B cell (primary cell): ENCODE measurements at regions not wholly inside any gene's neighbourhood (a gene's known extent, or its start where the extent isn't known, plus 50 kb on each side); places are given as distances from the start of the nearest gene placed in this dataset.

Source experiments
- ATAC-seq: fragments of 200-7000 bp; cut with Tn5 transposase; one replicate; pipeline ENCODE4 v1.10.0; 2021; ENCODE audit warnings: low read depth, mild to moderate bottlenecking, moderate number of reproducible peaks, moderate library complexity
- CTCF ChIA-PET: fragments of 350-600 bp; sonication (Branson Sonifier 250); formaldehyde crosslinking; loops from one replicate; lab custom pipeline; 2021; ENCODE audit warnings: antibody characterized with exemption, inconsistent platforms; lab: Charles Lee
- POLR2A ChIA-PET: fragments of 350-600 bp; sonication (Branson Sonifier 250); formaldehyde crosslinking; loops from one replicate; lab custom pipeline; 2021; ENCODE audit warnings: antibody characterized with exemption; lab: Charles Lee
- DNase-seq: peaks from one replicate; pipeline ENCODE4 v3.0.0; 2013
- H2AFZ ChIP-seq: 2 replicates; pipeline ENCODE4 v1.6.1; 2012; ENCODE audit warnings: mild to moderate bottlenecking, low read depth, low read length; ENCODE audit not compliant: insufficient read depth, poor library complexity, severe bottlenecking
- H3K27ac ChIP-seq, 2 donors: 1 replicate in 1 of 2; 2 replicates in 1 of 2; pipeline ENCODE4 v1.5.1; 2012 to 2013; ENCODE audit warnings: low read length in 2 of 2, mild to moderate bottlenecking in 2 of 2, moderate library complexity in 1 of 2
- H3K27me3 ChIP-seq, 4 experiments: fragments of 200-600 bp in 1 of 4; sonication (generic) in 1 of 4; replicated peaks in 1 of 4; 1 replicate in 2 of 4; 2 replicates in 2 of 4; pipeline versions ENCODE4 v1.6.1 to v1.7.0; 2013 to 2016; ENCODE audit warnings: low read length in 3 of 4, mild to moderate bottlenecking in 2 of 4, mixed read lengths in 1 of 4, moderate library complexity in 1 of 4; ENCODE audit not compliant: insufficient read depth in 4 of 4, control insufficient read depth in 3 of 4; ENCODE audit errors: control extremely low read depth in 1 of 4
- H3K36me3 ChIP-seq, 2 experiments: replicated peaks in 1 of 2; 1 replicate in 1 of 2; 2 replicates in 1 of 2; pipeline versions ENCODE4 v1.6.1 to v1.7.1; 2013; ENCODE audit warnings: low read length in 1 of 2; ENCODE audit not compliant: insufficient read depth in 2 of 2, control insufficient read depth in 1 of 2; ENCODE audit errors: control extremely low read depth in 1 of 2, extremely low read depth in 1 of 2
- H3K4me1 ChIP-seq, 2 donors: fragments of 200-600 bp in 1 of 2; sonication (generic) in 1 of 2; 1 replicate in 1 of 2; 2 replicates in 1 of 2; pipeline versions ENCODE4 v1.5.1 to v1.6.1; 2013 to 2017; ENCODE audit warnings: low read length in 2 of 2; ENCODE audit not compliant: control insufficient read depth in 2 of 2, insufficient read depth in 2 of 2
- H3K4me2 ChIP-seq: replicated peaks from 2 replicates; pipeline ENCODE3; 2012; ENCODE audit warnings: mild to moderate bottlenecking, low read depth, low read length; ENCODE audit not compliant: poor library complexity, severe bottlenecking
- H3K4me3 ChIP-seq, 5 experiments: fragments of 200-600 bp in 1 of 5; sonication (generic) in 1 of 5; 1 replicate in 3 of 5; 2 replicates in 2 of 5; pipeline versions ENCODE4 v1.5.1 to v1.7.0; 2011 to 2016; ENCODE audit warnings: low read length in 4 of 5, mild to moderate bottlenecking in 4 of 5, low read depth in 2 of 5, control low read depth in 1 of 5, moderate library complexity in 1 of 5; ENCODE audit not compliant: insufficient read depth in 1 of 5; ENCODE audit errors: control extremely low read depth in 1 of 5, extremely low read depth in 1 of 5
- H3K79me2 ChIP-seq: fragments of 200-600 bp; sonication (generic); one replicate; pipeline ENCODE4 v1.6.0; 2016; ENCODE audit warnings: low read length; ENCODE audit not compliant: control insufficient read depth, insufficient read depth
- H3K9ac ChIP-seq: fragments of 200-600 bp; sonication (generic); 2 replicates; pipeline ENCODE4 v1.6.1; 2017; ENCODE audit warnings: mild to moderate bottlenecking, low read length, moderate library complexity
- H3K9me3 ChIP-seq, 3 donors: one replicate each; pipeline versions ENCODE4 v1.6.1 to v1.7.1; 2013; ENCODE audit warnings: low read length in 2 of 3; ENCODE audit not compliant: control insufficient read depth in 2 of 3, insufficient read depth in 1 of 3; ENCODE audit errors: control extremely low read depth in 1 of 3
- H4K20me1 ChIP-seq: 2 replicates; pipeline ENCODE4 v1.6.0; 2012; ENCODE audit warnings: mild to moderate bottlenecking, low read length; ENCODE audit not compliant: insufficient read depth, control insufficient read depth, poor library complexity, severe bottlenecking
- H3K27ac Mint-ChIP-seq: one replicate; pipeline ENCODE4 v1.8.0; 2021; ENCODE audit warnings: mixed read lengths
- H3K27me3 Mint-ChIP-seq: one replicate; pipeline ENCODE4 v1.8.0; 2021; ENCODE audit warnings: mixed read lengths
- H3K4me1 Mint-ChIP-seq: one replicate; pipeline ENCODE4 v1.8.0; 2021; ENCODE audit warnings: mixed read lengths
- H3K4me3 Mint-ChIP-seq: one replicate; pipeline ENCODE4 v1.8.0; 2021; ENCODE audit warnings: mixed read lengths
- H3K9me3 Mint-ChIP-seq: one replicate; pipeline ENCODE4 v1.8.0; 2022; ENCODE audit warnings: mixed read lengths; ENCODE audit not compliant: insufficient read depth
- EZH2 ChIP-seq: IDR thresholded peaks from 2 replicates; pipeline ENCODE4 v1.6.1; 2012; ENCODE audit warnings: borderline replicate concordance, low read depth, mild to moderate bottlenecking, moderate library complexity, low read length; ENCODE audit not compliant: insufficient read depth, poor library complexity, severe bottlenecking
- WGBS: methylation state at CpG from one replicate; pipeline ENCODE4 v1.1.5; 2013; ENCODE audit warnings: missing lambda C conversion rate; ENCODE audit not compliant: insufficient coverage; 5-methylcytosine and 5-hydroxymethylcytosine counted together
- intact Hi-C: fragments of 100-400 bp; cut with micrococcal nuclease; formaldehyde crosslinking; loops from one replicate; pipeline ENCODE4 v1.10.0; 2022
- TF ChIP-seq, protein P1 (sequence below): fragments of 200-600 bp; IDR thresholded peaks from one replicate; pipeline ENCODE4 v1.8.0; 2022; ENCODE audit warnings: antibody characterized with exemption, mild to moderate bottlenecking

DNA sequence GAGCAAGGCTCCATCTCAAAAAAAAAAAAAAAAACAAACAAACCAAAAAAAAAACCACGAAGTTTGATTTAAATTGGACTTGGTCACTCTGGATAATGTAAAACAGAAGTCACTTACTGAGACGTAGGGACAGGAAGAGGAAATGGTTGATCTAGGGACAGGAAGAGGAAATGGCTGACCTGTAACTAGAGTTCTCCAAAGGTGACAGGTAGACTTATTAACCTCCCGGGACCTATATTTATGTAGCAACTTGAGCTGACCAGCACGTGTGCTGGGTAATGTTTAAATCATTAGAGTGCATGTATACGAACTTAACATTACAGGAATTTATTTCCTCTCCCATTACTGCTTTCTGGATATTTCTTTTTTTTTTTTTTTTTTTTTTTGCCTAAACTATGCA is 81.5 kb upstream of the DHX40 start:
- H3K27ac ChIP-seq, result no peak overlapping the region
- WGBS, result 11% methylated on average over 1 of the region's 5 CpGs
- H2AFZ ChIP-seq, result no peak overlapping the region
- H3K9me3 Mint-ChIP-seq, result no peaks in the 10 kb centered on the region
- ChIA-PET POLR2A (interaction anchor here (0.7 kb wide), 1 partner anchor 68 kb away, joined by 6 read pairs; no protein-coding TSS in a partner anchor), CTCF (no interaction called here)
- H4K20me1 ChIP-seq, result no peaks in the 10 kb centered on the region
- H3K79me2 ChIP-seq, result no peaks in the 10 kb centered on the region
- no peak for TF ChIP-seq EZH2
- TF ChIP-seq, protein P1, sequence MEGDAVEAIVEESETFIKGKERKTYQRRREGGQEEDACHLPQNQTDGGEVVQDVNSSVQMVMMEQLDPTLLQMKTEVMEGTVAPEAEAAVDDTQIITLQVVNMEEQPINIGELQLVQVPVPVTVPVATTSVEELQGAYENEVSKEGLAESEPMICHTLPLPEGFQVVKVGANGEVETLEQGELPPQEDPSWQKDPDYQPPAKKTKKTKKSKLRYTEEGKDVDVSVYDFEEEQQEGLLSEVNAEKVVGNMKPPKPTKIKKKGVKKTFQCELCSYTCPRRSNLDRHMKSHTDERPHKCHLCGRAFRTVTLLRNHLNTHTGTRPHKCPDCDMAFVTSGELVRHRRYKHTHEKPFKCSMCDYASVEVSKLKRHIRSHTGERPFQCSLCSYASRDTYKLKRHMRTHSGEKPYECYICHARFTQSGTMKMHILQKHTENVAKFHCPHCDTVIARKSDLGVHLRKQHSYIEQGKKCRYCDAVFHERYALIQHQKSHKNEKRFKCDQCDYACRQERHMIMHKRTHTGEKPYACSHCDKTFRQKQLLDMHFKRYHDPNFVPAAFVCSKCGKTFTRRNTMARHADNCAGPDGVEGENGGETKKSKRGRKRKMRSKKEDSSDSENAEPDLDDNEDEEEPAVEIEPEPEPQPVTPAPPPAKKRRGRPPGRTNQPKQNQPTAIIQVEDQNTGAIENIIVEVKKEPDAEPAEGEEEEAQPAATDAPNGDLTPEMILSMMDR, result no peak
- no peak overlapping the region for H3K4me2 ChIP-seq
- intact Hi-C loops, result no loop called here
- DNase-seq (no peak), ATAC-seq (no peak)
- peaks cover 2% of the 10 kb centered on the region for H3K4me1 Mint-ChIP-seq
- peaks cover 18% of the 10 kb centered on the region for H3K27me3 Mint-ChIP-seq
- H3K4me3 ChIP-seq, result no peak overlapping the region
- no peaks in the 10 kb centered on the region for H3K36me3 ChIP-seq
- H3K4me1 ChIP-seq, result peaks cover 0 to 3% of the 10 kb centered on the region in 2 donors
- H3K4me3 Mint-ChIP-seq, result no peak overlapping the region
- H3K27ac Mint-ChIP-seq, result no peak overlapping the region
- H3K9ac ChIP-seq, result no peak overlapping the region
- H3K27me3 ChIP-seq, result peaks cover 0 to 9% (median 0%) of the 10 kb centered on the region in 4 experiments
- H3K9me3 ChIP-seq, result peaks cover 0 to 5% (median 0%) of the 10 kb centered on the region in 3 donors

DNA sequence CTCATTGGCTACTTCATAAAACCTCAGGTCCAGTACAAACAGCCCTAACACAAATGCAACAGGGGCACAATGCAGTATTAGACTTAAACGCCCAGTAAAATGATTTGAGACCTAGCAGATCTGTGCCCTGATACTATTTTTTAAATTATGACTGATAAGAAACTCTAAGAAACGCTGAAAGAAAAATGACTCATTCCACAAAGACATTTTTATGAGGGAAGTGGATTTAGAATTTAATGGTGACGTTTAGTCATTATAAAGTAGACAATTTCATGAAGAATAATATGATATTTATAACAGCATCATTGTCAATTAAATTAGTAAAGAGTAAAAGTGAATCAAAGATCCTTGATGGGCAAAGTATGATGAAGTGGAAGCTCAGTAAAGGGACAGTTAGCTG is 80.4 kb upstream of the DHX40 start:
- Histone ChIP-seq H3K9me3 (peaks cover 0 to 5% (median 0%) of the 10 kb centered on the region in 3 donors), H3K79me2 (no peaks in the 10 kb centered on the region), H2AFZ (no peak overlapping the region), H3K4me1 (peaks cover 0 to 3% of the 10 kb centered on the region in 2 donors), H3K4me2 (no peak overlapping the region), H3K36me3 (no peaks in the 10 kb centered on the region), H3K27ac (no peak overlapping the region), H3K9ac (no peak overlapping the region), H3K27me3 (peaks cover 0 to 6% (median 0%) of the 10 kb centered on the region in 4 experiments), H3K4me3 (no peak overlapping the region), H4K20me1 (no peaks in the 10 kb centered on the region)
- H3K4me3 Mint-ChIP-seq, result no peak overlapping the region
- DNase-seq (no peak), ATAC-seq (no peak)
- H3K9me3 Mint-ChIP-seq, result no peaks in the 10 kb centered on the region
- intact Hi-C loops, result no loop called here
- no CpG with 5 or more reads among the region's 3 CpGs for WGBS
- H3K27me3 Mint-ChIP-seq, result peaks cover 20% of the 10 kb centered on the region
- peaks cover 2% of the 10 kb centered on the region for H3K4me1 Mint-ChIP-seq
- TF ChIP-seq EZH2, result no peak
- TF ChIP-seq, protein P1, result no peak
- H3K27ac Mint-ChIP-seq, result no peak overlapping the region
- CTCF ChIA-PET, result no interaction called here
- POLR2A ChIA-PET, result no interaction called here
